Mucosa of gallbladder (tissue), 1 donor: ENCODE measurements at regions not wholly inside any gene's neighbourhood (a gene's known extent, or its start where the extent isn't known, plus 50 kb on each side); places are given as distances from the start of the nearest gene placed in this dataset.

Experiments
- DNase-seq: peaks from one replicate; pipeline ENCODE4 v3.0.0-alpha.2; 2020; ENCODE audit warnings: low spot score
- donor health status: DM: no; HTN: no; CAD: no.

GRCh38 chr3:177934001-177934891 lies 602.0 kb upstream of the KCNMB2 start:
- no peak for DNase-seq

GRCh38 chr3:177935047-177935446 lies 601.2 kb upstream of the KCNMB2 start:
- DNase-seq: no peak

GRCh38 chr3:177936721-177937120 lies 599.5 kb upstream of the KCNMB2 start:
- DNase-seq: no peak

GRCh38 chr3:177942911-177943310 lies 593.3 kb upstream of the KCNMB2 start:
- DNase-seq: no peak

- no peak for DNase-seq
Measured at GRCh38 chr3:177944228-177944661, 592.0 kb upstream of the KCNMB2 start.

- DNase-seq: no peak
Measured at GRCh38 chr3:177946048-177946447, 590.2 kb upstream of the KCNMB2 start.

- no peak for DNase-seq
Measured at GRCh38 chr3:177946497-177946896, 589.7 kb upstream of the KCNMB2 start.

- DNase-seq: no peak
Measured at GRCh38 chr3:177946936-177947335, 589.3 kb upstream of the KCNMB2 start.

GRCh38 chr3:177947901-177948300 lies 588.3 kb upstream of the KCNMB2 start:
- DNase-seq: no peak

- no peak for DNase-seq
Measured at GRCh38 chr3:177948716-177949425, 587.4 kb upstream of the KCNMB2 start.

- no peak for DNase-seq
Measured at GRCh38 chr3:177959188-177959587, 577.0 kb upstream of the KCNMB2 start.

- no peak for DNase-seq
Measured at GRCh38 chr3:177960014-177960413, 576.2 kb upstream of the KCNMB2 start.

GRCh38 chr3:177960722-177961121 lies 575.5 kb upstream of the KCNMB2 start:
- no peak for DNase-seq

- DNase-seq: no peak
Measured at GRCh38 chr3:177961784-177962183, 574.5 kb upstream of the KCNMB2 start.

GRCh38 chr3:177966493-177966892 lies 569.7 kb upstream of the KCNMB2 start:
- no peak for DNase-seq

GRCh38 chr3:177968891-177969290 lies 567.3 kb upstream of the KCNMB2 start:
- DNase-seq: no peak

GRCh38 chr3:177973241-177973840 lies 562.9 kb upstream of the KCNMB2 start:
- no peak for DNase-seq

- no peak for DNase-seq
Measured at GRCh38 chr3:177976241-177976640, 560.0 kb upstream of the KCNMB2 start.

GRCh38 chr3:177976866-177977265 lies 559.4 kb upstream of the KCNMB2 start:
- DNase-seq: no peak

GRCh38 chr3:177977381-177978158 lies 558.7 kb upstream of the KCNMB2 start:
- no peak for DNase-seq

GRCh38 chr3:177978946-177979345 lies 557.3 kb upstream of the KCNMB2 start:
- no peak for DNase-seq

- no peak for DNase-seq
Measured at GRCh38 chr3:177979703-177980102, 556.5 kb upstream of the KCNMB2 start.
